Body of pancreas (tissue), 4 donors: ENCODE measurements at regions not wholly inside any gene's neighbourhood (a gene's known extent, or its start where the extent isn't known, plus 50 kb on each side); places are given as distances from the start of the nearest gene placed in this dataset.

Experiments used
- ATAC-seq: fragments of 150-250 bp; one replicate; pipeline ENCODE4 v1.9.1; 2016
- DNase-seq, 4 donors: peaks; one replicate each; pipeline ENCODE4 v3.0.0-alpha.2; 2019
- H3K27ac ChIP-seq, 4 donors: fragments of 200-600 bp; sonication (generic); 1 replicate in 3 of 4; 2 replicates in 1 of 4; pipeline versions ENCODE4 v1.5.1 to v1.6.1; 2016 to 2019; ENCODE audit warnings: mild to moderate bottlenecking in 1 of 4, mixed read lengths in 1 of 4, moderate library complexity in 1 of 4
- H3K27me3 ChIP-seq, 2 donors: fragments of 200-600 bp; sonication (generic); one replicate each; pipeline ENCODE4 v1.6.0; 2016; ENCODE audit warnings: mild to moderate bottlenecking in 1 of 2
- H3K36me3 ChIP-seq, 2 donors: fragments of 200-600 bp; sonication (generic); replicated peaks in 1 of 2; 2 replicates each; pipeline ENCODE4 v1.5.1; 2016; ENCODE audit warnings: low read depth in 2 of 2; ENCODE audit not compliant: insufficient read depth in 1 of 2
- H3K4me1 ChIP-seq: fragments of 200-600 bp; sonication (generic); one replicate; pipeline ENCODE4 v1.6.0; 2016
- H3K4me3 ChIP-seq, 2 donors: fragments of 200-600 bp; sonication (generic); 1 replicate in 1 of 2; 2 replicates in 1 of 2; pipeline ENCODE4 v1.5.1; 2016 to 2019
- H3K9me3 ChIP-seq, 3 donors: fragments of 200-600 bp; sonication (generic); 1 replicate in 2 of 3; 2 replicates in 1 of 3; pipeline ENCODE4 v1.5.1; 2016
- POLR2A ChIP-seq, 3 donors: fragments of 450-650 bp; IDR thresholded peaks; one replicate each; pipeline ENCODE4 v1.6.1; 2016; ENCODE audit warnings: antibody characterized with exemption in 3 of 3, mild to moderate bottlenecking in 2 of 3
- WGBS, 2 donors: methylation state at CpG; one replicate each; pipeline ENCODE4 v1.1.5; 2017; 5-methylcytosine and 5-hydroxymethylcytosine counted together
- intact Hi-C: fragments of 100-400 bp; cut with DNase I; formaldehyde crosslinking; loops from one replicate; pipeline ENCODE4 v1.15.1; 2023
- TF ChIP-seq, protein P1 (sequence below), 7 experiments: fragments of 450-650 bp in 4 of 7; fragments of 200-600 bp in 3 of 7; sonication (generic) in 3 of 7; IDR thresholded peaks; one replicate each; pipeline ENCODE4 v1.5.1; 2016 to 2019; ENCODE audit warnings: antibody characterized with exemption in 7 of 7

GRCh38 chr9:90013778-90014177, 409.0 kb downstream of the GADD45G start:
- DNase-seq, result no peak
- H3K9me3 ChIP-seq, result no peaks in the 10 kb centered on the region
- no peaks in the 10 kb centered on the region for H3K27me3 ChIP-seq
- no peaks in the 10 kb centered on the region for H3K36me3 ChIP-seq
- ATAC-seq, result no peak
- 93 to 94% methylated on average over 8 of the region's 8 CpGs for WGBS, 2 donors
- no peak overlapping the region for H3K4me3 ChIP-seq
- peaks cover 13% of the 10 kb centered on the region for H3K4me1 ChIP-seq
- intact Hi-C loops, result no loop called here
- no peak overlapping the region for H3K27ac ChIP-seq
- no peak for TF ChIP-seq POLR2A (IDR thresholded peaks at IDR 0.05)
- TF ChIP-seq, protein P1, sequence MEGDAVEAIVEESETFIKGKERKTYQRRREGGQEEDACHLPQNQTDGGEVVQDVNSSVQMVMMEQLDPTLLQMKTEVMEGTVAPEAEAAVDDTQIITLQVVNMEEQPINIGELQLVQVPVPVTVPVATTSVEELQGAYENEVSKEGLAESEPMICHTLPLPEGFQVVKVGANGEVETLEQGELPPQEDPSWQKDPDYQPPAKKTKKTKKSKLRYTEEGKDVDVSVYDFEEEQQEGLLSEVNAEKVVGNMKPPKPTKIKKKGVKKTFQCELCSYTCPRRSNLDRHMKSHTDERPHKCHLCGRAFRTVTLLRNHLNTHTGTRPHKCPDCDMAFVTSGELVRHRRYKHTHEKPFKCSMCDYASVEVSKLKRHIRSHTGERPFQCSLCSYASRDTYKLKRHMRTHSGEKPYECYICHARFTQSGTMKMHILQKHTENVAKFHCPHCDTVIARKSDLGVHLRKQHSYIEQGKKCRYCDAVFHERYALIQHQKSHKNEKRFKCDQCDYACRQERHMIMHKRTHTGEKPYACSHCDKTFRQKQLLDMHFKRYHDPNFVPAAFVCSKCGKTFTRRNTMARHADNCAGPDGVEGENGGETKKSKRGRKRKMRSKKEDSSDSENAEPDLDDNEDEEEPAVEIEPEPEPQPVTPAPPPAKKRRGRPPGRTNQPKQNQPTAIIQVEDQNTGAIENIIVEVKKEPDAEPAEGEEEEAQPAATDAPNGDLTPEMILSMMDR (IDR thresholded peaks at IDR 0.05), result no peak

DNA sequence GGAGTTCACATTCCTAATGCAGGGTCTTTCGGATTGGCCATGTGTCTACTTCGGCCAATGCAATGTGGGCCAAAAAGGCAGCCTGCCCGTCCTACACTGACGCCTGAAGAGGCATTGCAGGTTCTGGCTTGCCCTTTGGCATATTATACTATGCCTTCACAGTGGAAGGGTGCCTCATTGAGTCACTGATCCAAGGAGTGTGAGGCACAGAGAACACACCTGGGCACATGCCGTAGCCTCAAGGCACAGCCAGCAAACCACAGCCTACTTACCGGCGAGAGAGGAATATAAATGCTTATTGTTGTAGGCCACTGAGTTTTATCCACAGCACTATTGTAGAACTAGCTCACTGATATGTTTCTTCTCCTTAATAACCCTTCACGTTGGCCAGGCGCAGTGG, 409.6 kb downstream of the GADD45G start:
- no peak for ATAC-seq
- WGBS, 2 donors, result 91 to 93% methylated on average over 9 of the region's 9 CpGs

GRCh38 chr9:90016272-90016671, 411.5 kb downstream of the GADD45G start:
- H3K9me3 ChIP-seq, result no peaks in the 10 kb centered on the region
- no peak for DNase-seq
- ATAC-seq, result no peak
- 73 to 89% methylated on average over 1 of the region's 1 CpG for WGBS, 2 donors
- peaks cover 13% of the 10 kb centered on the region for H3K4me1 ChIP-seq
- intact Hi-C loops, result no loop called here
- H3K36me3 ChIP-seq, result no peaks in the 10 kb centered on the region
- no peak for TF ChIP-seq POLR2A (IDR thresholded peaks at IDR 0.05)
- TF ChIP-seq, protein P1 (IDR thresholded peaks at IDR 0.05), result no peak
- H3K27me3 ChIP-seq, result no peaks in the 10 kb centered on the region
- H3K27ac ChIP-seq, result no peak overlapping the region
- no peak overlapping the region for H3K4me3 ChIP-seq

More for the DNA sequence above, 409.6 kb downstream of the GADD45G start:
- no peaks in the 10 kb centered on the region for H3K27me3 ChIP-seq
- TF ChIP-seq POLR2A (IDR thresholded peaks at IDR 0.05), result no peak
- TF ChIP-seq, protein P1 (IDR thresholded peaks at IDR 0.05), result no peak
- H3K27ac ChIP-seq, result no peak overlapping the region
- no peaks in the 10 kb centered on the region for H3K9me3 ChIP-seq
- intact Hi-C loops, result no loop called here
- no peaks in the 10 kb centered on the region for H3K36me3 ChIP-seq
- H3K4me1 ChIP-seq, result peaks cover 13% of the 10 kb centered on the region
- DNase-seq, result no peak
- H3K4me3 ChIP-seq, result no peak overlapping the region

DNA sequence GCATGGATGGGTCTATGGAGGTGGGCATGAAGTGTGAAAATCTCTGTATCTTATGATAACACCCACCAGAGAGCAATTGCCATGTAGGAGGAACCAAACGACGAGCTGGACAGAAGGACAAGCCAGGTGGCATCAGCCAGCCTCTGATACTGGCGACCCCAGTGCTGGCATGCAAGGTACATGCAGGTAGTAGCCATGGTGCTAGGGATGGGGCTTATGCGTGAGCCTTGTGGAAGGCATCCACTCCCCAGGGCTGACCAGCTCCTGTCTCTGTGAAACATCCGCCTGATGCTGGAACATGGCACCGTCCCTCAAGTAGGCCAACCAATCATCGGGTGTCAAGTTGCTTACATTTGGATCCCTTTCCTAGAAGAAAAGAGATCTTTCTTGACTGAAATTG, 412.9 kb downstream of the GADD45G start:
- 79 to 87% methylated on average over 7 of the region's 7 CpGs for WGBS, 2 donors
- Histone ChIP-seq H3K27me3 (no peaks in the 10 kb centered on the region), H3K4me3 (no peak overlapping the region), H3K27ac (no peak overlapping the region), H3K4me1 (peaks cover 10% of the 10 kb centered on the region), H3K36me3 (no peaks in the 10 kb centered on the region), H3K9me3 (no peaks in the 10 kb centered on the region)
- intact Hi-C loops, result no loop called here
- TF ChIP-seq, protein P1 (IDR thresholded peaks at IDR 0.05), result no peak
- no peak for TF ChIP-seq POLR2A (IDR thresholded peaks at IDR 0.05)
- DNase-seq, result no peak
- no peak for ATAC-seq

DNA sequence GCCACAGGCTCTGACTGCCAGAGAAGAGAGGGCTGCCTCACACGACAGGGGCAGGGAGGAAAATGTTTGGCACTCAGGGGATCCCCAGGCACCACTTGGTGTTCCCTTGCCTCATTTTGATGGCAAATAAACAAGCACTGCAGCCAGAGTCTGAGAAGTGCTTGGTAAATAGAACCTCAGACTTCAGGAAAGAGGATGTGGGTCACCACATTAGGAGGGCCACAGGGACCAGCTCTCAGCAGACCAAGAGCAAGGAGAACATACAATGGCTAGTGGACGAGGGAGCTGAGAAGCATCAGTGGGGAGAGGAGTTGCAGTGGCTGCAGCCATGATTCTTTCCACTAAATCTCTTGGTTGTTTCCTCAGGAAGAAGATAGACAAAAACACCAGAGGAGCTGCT, 413.9 kb downstream of the GADD45G start:
- no peaks in the 10 kb centered on the region for H3K9me3 ChIP-seq
- H3K27me3 ChIP-seq, result no peaks in the 10 kb centered on the region
- ATAC-seq, result no peak
- WGBS, 2 donors, result 59 to 72% methylated on average over 2 of the region's 2 CpGs
- intact Hi-C loops, result no loop called here
- no peak for DNase-seq
- H3K36me3 ChIP-seq, result no peaks in the 10 kb centered on the region
- TF ChIP-seq, protein P1 (IDR thresholded peaks at IDR 0.05), result no peak
- no peak for TF ChIP-seq POLR2A (IDR thresholded peaks at IDR 0.05)
- H3K4me1 ChIP-seq, result no peaks in the 10 kb centered on the region
- no peak overlapping the region for H3K27ac ChIP-seq
- no peak overlapping the region for H3K4me3 ChIP-seq
